ENCODE measurements at regions not wholly inside any gene's neighbourhood (a gene's known extent, or its start where the extent isn't known, plus 50 kb on each side); places are given as distances from the start of the nearest gene placed in this dataset.
A peak's percentile ranks its signal among the peaks of the same experiment; 100 is the strongest.
"Not testable (repeated sequence)": the region's sequence is repeated elsewhere in the genome, so short reads cannot be mapped to it uniquely, and the experiment has no call there.

GRCh38 chr2:23053601-23054000 is 331.4 kb upstream of the KLHL29 start:
- DNase-seq = no peak

DNA sequence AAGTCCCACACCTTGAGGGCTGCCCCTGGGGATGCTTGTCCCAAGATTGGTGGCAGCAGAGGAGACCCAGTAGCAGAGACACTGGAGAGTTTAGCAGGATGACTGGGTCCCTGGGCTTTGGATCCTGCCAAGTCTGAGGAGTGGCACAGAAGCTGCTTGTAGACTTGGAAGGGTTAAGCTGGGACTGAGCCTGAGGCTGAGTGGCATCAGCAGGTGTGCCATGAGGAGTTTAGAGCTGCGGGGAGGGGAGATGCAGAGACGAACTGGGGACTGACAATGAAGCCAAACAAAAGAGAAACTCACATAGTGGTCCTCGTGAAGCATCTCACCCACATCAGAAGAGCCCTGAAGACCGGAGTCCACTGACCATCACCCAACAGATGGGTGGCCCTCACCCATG is 329.7 kb upstream of the KLHL29 start:
- no peak for DNase-seq

GRCh38 chr2:23056846-23057245 is 328.1 kb upstream of the KLHL29 start:
- not testable (repeated sequence) for DNase-seq

DNA sequence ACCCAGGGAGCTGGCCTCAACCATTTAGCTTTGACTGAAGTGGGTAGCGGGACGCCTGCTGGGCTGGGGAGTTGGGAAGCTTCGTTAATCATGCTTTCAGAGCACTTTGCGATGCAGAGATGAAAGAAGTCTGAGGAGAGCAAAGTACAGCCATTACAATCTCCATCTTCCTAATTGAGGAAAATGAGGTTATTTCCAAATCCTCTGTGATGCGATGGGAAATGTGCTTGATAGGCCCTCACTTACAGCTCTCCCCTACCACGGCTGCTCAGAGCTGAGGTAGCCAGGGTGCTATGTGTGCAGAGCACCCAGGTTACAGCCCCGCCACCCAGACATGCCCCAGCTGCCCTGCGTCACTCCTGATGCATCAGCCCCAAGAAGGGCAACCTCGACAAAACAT is 326.5 kb upstream of the KLHL29 start:
- no peak for DNase-seq

DNA sequence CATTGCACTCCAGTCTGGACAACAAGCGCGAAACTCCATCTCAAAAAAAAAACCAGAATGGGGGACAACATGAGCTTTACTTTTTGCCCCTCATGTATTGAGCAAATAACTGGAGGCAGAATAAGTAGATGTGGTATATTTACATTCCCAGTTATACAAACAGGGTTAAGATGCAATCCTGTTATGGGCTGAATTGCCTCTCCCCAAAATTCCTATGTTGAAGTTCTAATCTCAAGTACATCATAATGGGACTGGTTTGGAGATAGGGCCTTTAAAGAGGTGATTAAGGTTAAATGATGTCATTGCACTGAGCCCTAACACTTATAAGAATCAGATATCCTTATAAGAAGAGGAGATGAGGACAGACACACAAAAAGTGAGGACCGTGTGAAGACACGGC is 319.8 kb upstream of the KLHL29 start:
- no peak for DNase-seq

DNA sequence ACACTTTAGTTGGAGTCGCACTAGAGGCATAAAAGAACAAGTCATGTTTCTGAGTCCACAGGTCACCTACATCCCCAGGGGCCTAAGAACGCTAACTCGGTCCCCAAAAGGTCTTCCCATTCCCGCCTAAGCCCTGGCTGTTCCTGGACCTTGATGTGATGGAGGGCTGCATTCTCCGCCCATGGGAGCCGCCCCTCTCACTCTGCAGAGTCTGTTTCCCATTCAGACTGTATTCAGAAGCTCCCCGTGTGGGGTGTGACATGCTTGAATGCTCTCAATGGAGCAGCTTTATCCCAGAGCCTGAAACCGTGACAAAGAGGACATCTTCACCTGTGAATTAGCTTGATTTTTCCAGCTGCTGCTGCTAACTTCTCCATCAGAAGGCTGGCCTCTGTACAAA is 319.0 kb upstream of the KLHL29 start:
- no peak for DNase-seq

- no peak for DNase-seq
Measured at GRCh38 chr2:23066686-23067085, 318.3 kb upstream of the KLHL29 start.

DNA sequence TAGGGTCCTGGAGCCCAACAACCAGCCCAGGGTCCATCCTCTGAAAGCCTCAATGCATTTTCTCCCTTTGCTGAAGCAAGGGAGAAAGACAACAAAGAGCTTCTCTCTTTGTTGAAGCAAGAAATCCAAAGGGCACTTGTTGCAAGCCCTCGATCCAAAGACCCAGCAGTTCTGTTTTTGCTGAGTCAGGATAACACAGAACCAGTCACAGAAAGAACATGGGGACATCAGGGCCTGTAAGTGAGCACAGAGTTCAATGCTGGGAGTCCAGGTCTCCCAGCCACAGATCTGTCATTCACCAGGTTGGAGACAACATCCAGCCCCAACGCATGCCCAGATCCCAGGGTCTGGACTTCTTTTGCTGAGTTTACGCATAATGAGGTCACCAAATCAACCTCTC is 315.8 kb upstream of the KLHL29 start:
- no peak for DNase-seq

- no peak for DNase-seq
Measured at GRCh38 chr2:23069923-23070322, 315.1 kb upstream of the KLHL29 start.

DNA sequence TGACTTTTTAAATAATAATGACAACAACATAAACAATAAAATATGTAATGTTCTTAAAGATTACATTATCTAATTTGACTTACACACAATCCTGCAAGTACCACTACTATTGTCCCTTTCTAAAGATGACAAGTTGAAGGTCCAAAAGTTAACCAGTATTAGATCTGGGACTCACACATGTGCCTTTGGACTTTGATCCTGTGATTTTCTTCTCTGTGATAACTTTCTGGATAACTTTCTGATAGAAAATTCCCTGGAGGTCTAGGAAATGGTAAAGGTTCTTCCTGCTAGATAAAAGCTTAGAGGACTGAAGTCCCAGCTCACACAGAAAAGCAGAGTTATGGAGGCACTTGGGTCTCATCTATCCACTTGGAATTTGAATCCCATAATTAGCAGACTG is 311.9 kb upstream of the KLHL29 start:
- no peak for DNase-seq

DNA sequence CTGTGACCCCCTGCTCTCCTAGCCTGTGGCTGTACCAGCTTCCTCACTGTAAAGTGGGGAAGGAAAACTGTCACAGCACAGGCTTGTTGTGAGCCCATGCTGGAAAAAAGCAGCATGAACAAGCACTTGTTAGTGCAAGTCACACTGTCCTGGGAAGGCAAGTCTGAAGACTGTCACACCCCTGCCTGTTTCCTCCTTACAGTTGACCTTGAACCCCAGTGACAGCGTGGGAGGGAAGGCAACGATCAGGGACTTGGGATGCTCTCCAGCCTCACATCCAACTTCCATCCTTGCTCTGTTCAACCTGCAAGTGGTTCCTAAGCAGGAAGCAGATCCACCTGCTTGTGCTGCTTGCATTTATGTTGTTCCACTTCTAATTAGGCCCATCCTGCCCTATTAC is 311.3 kb upstream of the KLHL29 start:
- DNase-seq = no peak

DNA sequence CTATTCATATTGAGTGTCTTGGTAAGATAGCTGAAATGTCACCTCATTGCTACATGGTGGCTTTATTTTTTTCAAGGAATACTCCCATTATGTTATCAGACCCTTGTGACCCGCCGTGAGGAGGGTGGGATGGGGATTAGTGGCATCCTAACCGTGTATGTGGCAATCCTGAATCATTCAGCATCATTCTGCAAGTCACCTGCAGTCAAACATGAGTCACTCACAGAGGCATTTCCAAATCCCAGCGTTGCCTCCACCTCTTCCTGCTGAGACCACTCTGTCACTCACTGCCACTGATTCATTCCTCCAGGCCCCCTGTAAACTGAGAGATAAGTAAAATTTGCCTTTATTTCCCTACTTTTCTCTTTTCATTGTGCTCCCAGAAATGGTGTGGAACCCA is 307.4 kb upstream of the KLHL29 start:
- DNase-seq = peak in 1 of 56 donors; percentile 18

- DNase-seq = no peak
Measured at GRCh38 chr2:23078784-23079434, 306.1 kb upstream of the KLHL29 start.

DNA sequence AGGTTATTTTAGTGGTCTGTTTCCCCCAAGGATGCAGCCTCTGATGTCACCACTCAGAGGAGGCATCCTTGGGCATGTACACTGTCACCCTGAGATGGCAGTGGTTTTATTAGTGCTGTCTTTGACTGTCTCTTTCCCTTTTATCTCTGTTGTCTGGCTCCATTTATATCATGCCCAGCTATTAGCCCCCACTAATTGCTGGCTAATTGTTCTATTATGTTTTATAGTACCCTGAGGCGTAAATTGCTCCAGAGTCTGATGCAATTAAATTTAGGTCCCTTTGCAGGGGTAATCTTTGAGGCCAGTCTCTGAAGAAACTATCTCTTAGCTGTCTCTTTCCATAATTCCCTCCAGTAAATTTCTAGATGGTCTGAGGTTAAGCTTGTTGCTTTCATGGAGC is 301.0 kb upstream of the KLHL29 start:
- DNase-seq = no peak

- DNase-seq = no peak
Measured at GRCh38 chr2:23091019-23091418, 294.0 kb upstream of the KLHL29 start.

- no peak for DNase-seq
Measured at GRCh38 chr2:23091900-23092299, 293.1 kb upstream of the KLHL29 start.

DNA sequence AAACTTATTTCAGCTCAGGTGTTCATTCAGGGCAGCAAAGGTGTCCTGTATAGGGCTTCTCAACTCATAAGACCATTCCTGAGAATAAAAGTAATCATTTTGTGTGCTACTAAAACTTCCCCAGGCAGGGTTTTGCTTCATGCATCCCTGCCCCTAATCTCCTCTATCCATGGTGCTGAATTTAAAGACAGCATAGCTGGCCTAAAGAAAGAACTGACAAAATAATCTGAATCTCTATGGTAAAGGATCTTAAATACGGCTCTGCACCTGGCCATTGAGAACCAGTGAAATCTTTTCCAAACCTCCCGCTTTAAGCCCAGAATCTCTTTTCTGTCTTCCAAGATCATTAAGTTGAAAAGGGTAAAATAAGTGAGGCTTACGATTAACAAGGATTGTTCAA is 292.1 kb upstream of the KLHL29 start:
- DNase-seq = no peak

DNA sequence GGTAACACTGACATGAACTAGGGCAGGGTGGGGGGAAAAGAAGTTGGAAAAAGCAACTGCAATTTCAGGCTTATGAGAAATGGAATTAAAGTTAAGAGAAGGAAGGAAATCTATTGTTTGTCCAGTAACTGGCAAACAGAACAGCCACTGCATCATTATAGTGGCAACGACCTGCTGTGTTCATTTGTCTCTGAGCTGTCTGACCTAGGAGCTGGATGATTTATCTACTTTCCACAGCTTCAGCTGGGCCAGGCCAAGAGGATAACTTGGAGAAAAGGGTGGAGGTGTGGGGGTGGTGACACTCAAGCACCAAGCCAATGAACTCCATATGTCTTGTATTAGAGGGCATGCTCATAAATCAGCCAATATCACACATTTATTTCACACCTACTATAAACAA is 291.5 kb upstream of the KLHL29 start:
- no peak for DNase-seq

GRCh38 chr2:23096906-23097602 is 287.9 kb upstream of the KLHL29 start:
- DNase-seq = no peak

- DNase-seq = no peak
Measured at GRCh38 chr2:23100406-23100805, 284.6 kb upstream of the KLHL29 start.

- DNase-seq = no peak
Measured at GRCh38 chr2:23106242-23106785, 278.7 kb upstream of the KLHL29 start.

- DNase-seq = no peak
Measured at GRCh38 chr2:23107327-23107941, 277.5 kb upstream of the KLHL29 start.

DNA sequence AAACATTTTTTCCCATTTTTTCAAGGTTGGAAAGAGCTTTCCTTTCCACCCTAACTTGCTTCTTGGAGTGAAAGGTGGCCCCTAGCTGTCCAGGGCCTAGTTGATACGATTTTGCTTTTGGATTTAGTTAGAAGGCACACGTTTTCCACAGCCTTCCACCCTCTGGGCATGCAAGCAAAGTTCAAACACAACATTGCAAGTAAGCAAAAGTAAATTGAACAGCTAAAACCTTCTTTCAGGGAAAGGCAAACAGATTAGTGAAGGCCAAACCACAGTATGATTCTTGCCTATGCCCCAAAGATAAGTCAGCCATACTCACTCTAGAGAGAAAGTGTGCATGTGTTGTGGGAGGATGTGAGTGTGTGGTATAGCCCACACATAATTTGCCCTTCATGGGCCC is 273.7 kb upstream of the KLHL29 start:
- DNase-seq = no peak

Data from nucleus accumbens (tissue), 56 donors.